Lower lobe of right lung (tissue), 2 donors: ENCODE measurements at regions not wholly inside any gene's neighbourhood (a gene's known extent, or its start where the extent isn't known, plus 50 kb on each side); places are given as distances from the start of the nearest gene placed in this dataset.

ENCODE experiments used
- ATAC-seq, 2 donors: fragments of 200-7000 bp; cut with Tn5 transposase; one replicate each; pipeline ENCODE4 v1.9.1; 2020 to 2022; ENCODE audit warnings: mild to moderate bottlenecking in 2 of 2, moderate library complexity in 2 of 2
- DNase-seq: peaks from one replicate; pipeline ENCODE4 v3.0.0-alpha.2; 2020
- H3K27ac ChIP-seq: fragments of 200-600 bp; one replicate; pipeline ENCODE4 v1.8.0; 2022
- H3K27me3 ChIP-seq: fragments of 200-600 bp; one replicate; pipeline ENCODE4 v1.8.0; 2022; ENCODE audit warnings: low read depth
- H3K36me3 ChIP-seq: fragments of 200-600 bp; one replicate; pipeline ENCODE4 v1.8.0; 2022; ENCODE audit warnings: mild to moderate bottlenecking
- H3K4me1 ChIP-seq: fragments of 200-600 bp; one replicate; pipeline ENCODE4 v1.8.0; 2022
- H3K4me3 ChIP-seq: fragments of 200-600 bp; one replicate; pipeline ENCODE4 v1.8.0; 2022; ENCODE audit warnings: mild to moderate bottlenecking
- H3K9me3 ChIP-seq: fragments of 200-600 bp; one replicate; pipeline ENCODE4 v1.8.0; 2022
- intact Hi-C: fragments of 100-400 bp; cut with DNase I; formaldehyde crosslinking; loops from one replicate; pipeline ENCODE4 v1.11.0; 2022
- TF ChIP-seq, protein P1 (sequence below): fragments of 200-600 bp; IDR thresholded peaks from one replicate; pipeline ENCODE4 v1.8.0; 2022; ENCODE audit warnings: antibody characterized with exemption, mild to moderate bottlenecking
- donor health status: DM: no; HTN: yes; CAD: no; lungs with severe emphysema.

DNA sequence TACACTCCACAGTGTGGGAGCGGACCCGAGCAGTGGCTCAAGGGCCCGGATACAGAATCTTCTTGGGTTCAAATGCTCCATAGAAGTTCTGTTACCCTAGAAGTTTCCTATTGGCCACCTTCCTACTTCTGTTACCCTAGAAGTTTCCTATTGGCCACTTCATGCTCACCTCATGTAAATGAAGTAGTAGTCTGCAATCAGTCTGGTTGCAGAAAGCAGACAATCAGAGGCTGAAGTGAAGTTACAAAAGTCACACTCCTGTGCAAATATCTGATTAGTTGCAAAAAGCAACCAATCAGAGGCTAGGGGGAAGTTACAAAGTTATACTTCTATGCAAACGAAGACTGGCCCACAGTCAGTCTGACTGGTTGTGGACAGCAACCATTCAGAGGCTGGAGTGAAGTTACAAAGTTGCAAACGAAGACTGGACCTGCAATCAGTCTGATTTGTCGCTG, 77.8 kb upstream of the CPNE8 start:
- Histone ChIP-seq H3K36me3 (no peaks in the 10 kb centered on the region), H3K9me3 (peaks cover 17% of the 10 kb centered on the region), H3K4me3 (no peak overlapping the region), H3K27ac (no peak overlapping the region), H3K4me1 (no peaks in the 10 kb centered on the region), H3K27me3 (no peaks in the 10 kb centered on the region)
- no peak for DNase-seq
- TF ChIP-seq, protein P1, sequence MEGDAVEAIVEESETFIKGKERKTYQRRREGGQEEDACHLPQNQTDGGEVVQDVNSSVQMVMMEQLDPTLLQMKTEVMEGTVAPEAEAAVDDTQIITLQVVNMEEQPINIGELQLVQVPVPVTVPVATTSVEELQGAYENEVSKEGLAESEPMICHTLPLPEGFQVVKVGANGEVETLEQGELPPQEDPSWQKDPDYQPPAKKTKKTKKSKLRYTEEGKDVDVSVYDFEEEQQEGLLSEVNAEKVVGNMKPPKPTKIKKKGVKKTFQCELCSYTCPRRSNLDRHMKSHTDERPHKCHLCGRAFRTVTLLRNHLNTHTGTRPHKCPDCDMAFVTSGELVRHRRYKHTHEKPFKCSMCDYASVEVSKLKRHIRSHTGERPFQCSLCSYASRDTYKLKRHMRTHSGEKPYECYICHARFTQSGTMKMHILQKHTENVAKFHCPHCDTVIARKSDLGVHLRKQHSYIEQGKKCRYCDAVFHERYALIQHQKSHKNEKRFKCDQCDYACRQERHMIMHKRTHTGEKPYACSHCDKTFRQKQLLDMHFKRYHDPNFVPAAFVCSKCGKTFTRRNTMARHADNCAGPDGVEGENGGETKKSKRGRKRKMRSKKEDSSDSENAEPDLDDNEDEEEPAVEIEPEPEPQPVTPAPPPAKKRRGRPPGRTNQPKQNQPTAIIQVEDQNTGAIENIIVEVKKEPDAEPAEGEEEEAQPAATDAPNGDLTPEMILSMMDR = no peak
- intact Hi-C loops = no loop called here
- no peak for ATAC-seq

GRCh38 chr12:38977132-38977531, 71.7 kb upstream of the CPNE8 start:
- no peaks in the 10 kb centered on the region for H3K9me3 ChIP-seq

GRCh38 chr12:38969706-38970105, 64.3 kb upstream of the CPNE8 start:
- intact Hi-C loops = no loop called here
- no peak for ATAC-seq
- Histone ChIP-seq H3K27ac (no peak overlapping the region), H3K27me3 (no peaks in the 10 kb centered on the region), H3K4me1 (no peaks in the 10 kb centered on the region), H3K36me3 (no peaks in the 10 kb centered on the region), H3K9me3 (no peaks in the 10 kb centered on the region), H3K4me3 (no peak overlapping the region)
- no peak for DNase-seq
- TF ChIP-seq, protein P1 = no peak

More at GRCh38 chr12:38977132-38977531, 71.7 kb upstream of the CPNE8 start:
- DNase-seq (no peak), ATAC-seq (no peak)
- no peaks in the 10 kb centered on the region for H3K4me1 ChIP-seq
- H3K36me3 ChIP-seq = no peaks in the 10 kb centered on the region
- H3K27me3 ChIP-seq = no peaks in the 10 kb centered on the region
- intact Hi-C loops = no loop called here
- no peak overlapping the region for H3K27ac ChIP-seq
- TF ChIP-seq, protein P1 = no peak
- no peak overlapping the region for H3K4me3 ChIP-seq

DNA sequence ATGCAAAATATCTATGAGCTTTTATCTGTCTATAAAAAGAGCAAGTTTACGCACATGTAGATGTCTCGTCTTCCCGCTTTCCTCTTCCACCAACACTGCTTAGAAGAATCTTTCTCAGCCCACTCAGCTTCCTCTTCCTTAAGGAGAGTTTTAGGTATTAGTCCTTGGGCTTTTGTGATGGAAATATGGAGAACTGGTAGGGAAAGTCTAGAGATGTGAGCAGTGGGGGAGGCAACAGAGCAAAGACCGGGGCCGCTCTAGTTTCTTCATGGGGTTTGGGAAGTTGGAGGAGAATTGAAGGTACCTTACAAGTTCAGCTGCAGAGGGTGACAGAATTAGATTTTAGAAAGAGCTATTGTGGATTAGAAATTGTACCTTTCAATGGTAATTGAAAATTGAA, 56.3 kb upstream of the CPNE8 start:
- intact Hi-C loops = no loop called here
- Histone ChIP-seq H3K4me3 (no peak overlapping the region), H3K27me3 (no peaks in the 10 kb centered on the region), H3K36me3 (no peaks in the 10 kb centered on the region), H3K27ac (no peak overlapping the region), H3K9me3 (no peaks in the 10 kb centered on the region), H3K4me1 (no peaks in the 10 kb centered on the region)
- DNase-seq (no peak), ATAC-seq (no peak)
- TF ChIP-seq, protein P1 = no peak

DNA sequence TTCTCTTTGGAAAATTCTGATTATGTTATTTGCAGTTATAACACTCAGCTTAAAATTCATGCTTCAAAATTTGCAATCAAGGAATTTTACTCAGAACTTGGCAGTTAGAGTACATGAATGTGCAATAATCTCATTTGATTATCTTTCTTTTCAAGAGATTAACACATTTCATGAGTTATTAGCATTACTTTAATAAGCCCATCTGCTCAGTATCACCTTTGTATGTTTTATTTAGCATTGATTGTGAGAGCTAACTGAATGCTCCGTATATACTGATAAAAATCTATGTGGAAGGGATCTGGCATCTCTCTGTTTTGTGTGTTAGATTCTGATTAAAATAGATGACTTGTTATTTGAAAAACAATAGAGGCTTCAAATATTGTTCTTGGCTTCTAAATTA, 55.6 kb upstream of the CPNE8 start:
- H3K9me3 ChIP-seq = no peaks in the 10 kb centered on the region
- H3K4me3 ChIP-seq = no peak overlapping the region
- ATAC-seq = no peak
- H3K36me3 ChIP-seq = no peaks in the 10 kb centered on the region
- no peaks in the 10 kb centered on the region for H3K4me1 ChIP-seq
- TF ChIP-seq, protein P1 = no peak
- DNase-seq = no peak
- H3K27me3 ChIP-seq = no peaks in the 10 kb centered on the region
- intact Hi-C loops = no loop called here
- no peak overlapping the region for H3K27ac ChIP-seq

DNA sequence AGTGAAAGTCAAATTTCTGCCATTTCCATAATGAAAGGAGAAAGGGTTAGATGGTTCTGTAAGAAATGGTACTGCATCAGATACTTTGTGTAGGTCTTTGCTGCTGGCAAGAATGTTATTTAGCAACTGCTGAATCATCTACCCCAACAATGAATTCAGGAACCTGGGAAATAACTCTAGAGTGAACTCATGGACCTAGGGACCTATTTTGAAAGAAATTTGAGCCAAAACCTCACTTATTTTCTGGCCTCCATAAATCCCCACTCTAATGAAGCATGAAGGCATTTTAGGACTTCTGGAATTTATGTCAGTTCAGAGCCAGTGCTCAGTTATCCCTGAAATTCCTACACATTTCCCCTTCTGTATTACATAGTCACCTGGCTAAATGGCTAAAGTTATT, 50.9 kb upstream of the CPNE8 start:
- TF ChIP-seq, protein P1 = no peak
- Histone ChIP-seq H3K36me3 (no peaks in the 10 kb centered on the region), H3K4me1 (no peaks in the 10 kb centered on the region), H3K27ac (no peak overlapping the region), H3K4me3 (no peak overlapping the region), H3K27me3 (no peaks in the 10 kb centered on the region), H3K9me3 (no peaks in the 10 kb centered on the region)
- DNase-seq (no peak), ATAC-seq (no peak)
- intact Hi-C loops = no loop called here
